ENCODE measurements at regions not wholly inside any gene's neighbourhood (a gene's known extent, or its start where the extent isn't known, plus 50 kb on each side); places are given as distances from the start of the nearest gene placed in this dataset.

- Histone ChIP-seq H3K27me3 (ENCODE audit: control insufficient read depth in 3 of 3, insufficient read depth in 3 of 3, low read depth in 1 of 3, low read length in 3 of 3) (no peaks in the 10 kb centered on the region), H3K4ac (ENCODE audit: low read length) (no peak overlapping the region), H3K36me3 (replicated peaks in 1 of 2; ENCODE audit: control insufficient read depth in 2 of 2, insufficient read depth in 2 of 2, low read length in 2 of 2) (no peaks in the 10 kb centered on the region), H3K9ac (ENCODE audit: low read depth, low read length, poor library complexity) (no peak overlapping the region), H3K14ac (ENCODE audit: low read length) (no peak overlapping the region), H3K9me3 (replicated peaks in 1 of 2; ENCODE audit: control insufficient read depth in 2 of 2, insufficient read depth in 1 of 2, low read depth in 1 of 2, low read length in 2 of 2) (peaks cover 0 to 9% of the 10 kb centered on the region in 2 donors), H2AK5ac (ENCODE audit: low read depth, low read length) (no peak overlapping the region), H2BK12ac (ENCODE audit: low read length) (no peak overlapping the region), H3K18ac (ENCODE audit: low read length) (no peak overlapping the region), H3K4me3 (ENCODE audit: low read length in 2 of 2) (no peak overlapping the region), H4K8ac (ENCODE audit: low read depth, low read length) (no peak overlapping the region), H2BK5ac (ENCODE audit: low read length) (no peak overlapping the region), H4K91ac (ENCODE audit: low read depth, low read length, poor library complexity) (no peak overlapping the region), H2BK120ac (ENCODE audit: low read depth, low read length) (no peak overlapping the region), H3K4me1 (ENCODE audit: control insufficient read depth in 2 of 2, insufficient read depth in 1 of 2, low read depth in 1 of 2, low read length in 2 of 2) (peaks cover 3 to 14% of the 10 kb centered on the region in 2 donors), H3K27ac (replicated peaks; ENCODE audit: low read length) (no peak overlapping the region), H3K79me1 (ENCODE audit: low read depth, low read length) (no peaks in the 10 kb centered on the region), H2BK15ac (ENCODE audit: low read length) (no peak overlapping the region), H3K4me2 (ENCODE audit: insufficient read depth, low read length, poor library complexity, severe bottlenecking) (no peak overlapping the region), H2AFZ (ENCODE audit: low read length) (peak overlapping the region; percentile 34), H3K23ac (ENCODE audit: low read depth, low read length, poor library complexity) (no peak overlapping the region)
- no peak for DNase-seq (ENCODE audit: low spot score)
- WGBS, 2 donors (ENCODE audit: extremely low coverage in 2 of 2, insufficient read length in 2 of 2, insufficient replicate concordance in 1 of 2) = no CpG with 5 or more reads among the region's 6 CpGs
Measured at GRCh38 chr3:55190331-55190730, 262.5 kb upstream of the LRTM1 start.

- H3K18ac ChIP-seq (ENCODE audit: low read length) = no peak overlapping the region
- H3K4me1 ChIP-seq (ENCODE audit: control insufficient read depth in 2 of 2, insufficient read depth in 1 of 2, low read depth in 1 of 2, low read length in 2 of 2) = peaks cover 3 to 14% of the 10 kb centered on the region in 2 donors
- peaks cover 0 to 9% of the 10 kb centered on the region in 2 donors for H3K9me3 ChIP-seq (replicated peaks in 1 of 2; ENCODE audit: control insufficient read depth in 2 of 2, insufficient read depth in 1 of 2, low read depth in 1 of 2, low read length in 2 of 2)
- no CpG with 5 or more reads among the region's 5 CpGs for WGBS, 2 donors (ENCODE audit: extremely low coverage in 2 of 2, insufficient read length in 2 of 2, insufficient replicate concordance in 1 of 2)
- H2BK120ac ChIP-seq (ENCODE audit: low read depth, low read length) = no peak overlapping the region
- H3K4me2 ChIP-seq (ENCODE audit: insufficient read depth, low read length, poor library complexity, severe bottlenecking) = no peak overlapping the region
- H3K4ac ChIP-seq (ENCODE audit: low read length) = no peak overlapping the region
- H2BK15ac ChIP-seq (ENCODE audit: low read length) = no peak overlapping the region
- no peak overlapping the region for H3K23ac ChIP-seq (ENCODE audit: low read depth, low read length, poor library complexity)
- no peak overlapping the region for H2AFZ ChIP-seq (ENCODE audit: low read length)
- no peak overlapping the region for H2AK5ac ChIP-seq (ENCODE audit: low read depth, low read length)
- no peaks in the 10 kb centered on the region for H3K36me3 ChIP-seq (replicated peaks in 1 of 2; ENCODE audit: control insufficient read depth in 2 of 2, insufficient read depth in 2 of 2, low read length in 2 of 2)
- H3K27ac ChIP-seq (replicated peaks; ENCODE audit: low read length) = no peak overlapping the region
- H3K9ac ChIP-seq (ENCODE audit: low read depth, low read length, poor library complexity) = no peak overlapping the region
- no peaks in the 10 kb centered on the region for H3K79me1 ChIP-seq (ENCODE audit: low read depth, low read length)
- H3K4me3 ChIP-seq (ENCODE audit: low read length in 2 of 2) = no peak overlapping the region
- H2BK5ac ChIP-seq (ENCODE audit: low read length) = no peak overlapping the region
- H3K27me3 ChIP-seq (ENCODE audit: control insufficient read depth in 3 of 3, insufficient read depth in 3 of 3, low read depth in 1 of 3, low read length in 3 of 3) = no peaks in the 10 kb centered on the region
- H3K14ac ChIP-seq (ENCODE audit: low read length) = no peak overlapping the region
- DNase-seq (ENCODE audit: low spot score) = no peak
- no peak overlapping the region for H4K8ac ChIP-seq (ENCODE audit: low read depth, low read length)
- no peak overlapping the region for H4K91ac ChIP-seq (ENCODE audit: low read depth, low read length, poor library complexity)
- H2BK12ac ChIP-seq (ENCODE audit: low read length) = no peak overlapping the region
Measured at GRCh38 chr3:55189359-55189801, 261.5 kb upstream of the LRTM1 start.

DNA sequence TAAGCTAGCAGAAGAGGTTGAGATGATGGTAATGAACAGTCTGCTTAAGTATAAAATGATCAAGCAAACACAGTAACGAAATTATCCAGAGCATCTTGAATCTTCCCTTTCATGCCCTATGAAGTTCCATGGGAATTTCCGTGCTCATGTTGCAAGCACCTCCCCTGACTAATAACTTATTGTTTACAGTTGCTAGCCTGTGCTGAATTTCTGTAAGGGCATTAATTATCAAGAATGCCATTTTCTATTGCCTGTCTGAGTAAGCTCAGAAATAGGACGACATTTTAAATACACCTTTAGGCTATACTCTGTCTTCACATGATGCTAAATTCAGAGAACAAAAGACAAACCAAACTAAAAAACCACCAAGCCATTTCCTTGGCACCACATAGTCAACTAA is 257.5 kb upstream of the LRTM1 start:
- Histone ChIP-seq H3K4me2 (ENCODE audit: insufficient read depth, low read length, poor library complexity, severe bottlenecking) (no peak overlapping the region), H3K4me1 (ENCODE audit: control insufficient read depth in 2 of 2, insufficient read depth in 1 of 2, low read depth in 1 of 2, low read length in 2 of 2) (peaks cover 2 to 15% of the 10 kb centered on the region in 2 donors), H3K4ac (ENCODE audit: low read length) (no peak overlapping the region), H2BK15ac (ENCODE audit: low read length) (no peak overlapping the region), H2BK120ac (ENCODE audit: low read depth, low read length) (no peak overlapping the region), H3K4me3 (ENCODE audit: low read length in 2 of 2) (no peak overlapping the region), H3K27me3 (ENCODE audit: control insufficient read depth in 3 of 3, insufficient read depth in 3 of 3, low read depth in 1 of 3, low read length in 3 of 3) (no peaks in the 10 kb centered on the region), H2AK5ac (ENCODE audit: low read depth, low read length) (no peak overlapping the region), H3K18ac (ENCODE audit: low read length) (no peak overlapping the region), H2BK12ac (ENCODE audit: low read length) (no peak overlapping the region), H3K79me1 (ENCODE audit: low read depth, low read length) (no peaks in the 10 kb centered on the region), H2AFZ (ENCODE audit: low read length) (no peak overlapping the region), H3K27ac (replicated peaks; ENCODE audit: low read length) (no peak overlapping the region), H3K9me3 (replicated peaks in 1 of 2; ENCODE audit: control insufficient read depth in 2 of 2, insufficient read depth in 1 of 2, low read depth in 1 of 2, low read length in 2 of 2) (peaks cover 0 to 9% of the 10 kb centered on the region in 2 donors), H3K36me3 (replicated peaks in 1 of 2; ENCODE audit: control insufficient read depth in 2 of 2, insufficient read depth in 2 of 2, low read length in 2 of 2) (no peaks in the 10 kb centered on the region), H4K8ac (ENCODE audit: low read depth, low read length) (no peak overlapping the region), H3K9ac (ENCODE audit: low read depth, low read length, poor library complexity) (no peak overlapping the region), H3K23ac (ENCODE audit: low read depth, low read length, poor library complexity) (no peak overlapping the region), H4K91ac (ENCODE audit: low read depth, low read length, poor library complexity) (no peak overlapping the region), H3K14ac (ENCODE audit: low read length) (no peak overlapping the region), H2BK5ac (ENCODE audit: low read length) (no peak overlapping the region)
- no peak for DNase-seq (ENCODE audit: low spot score)
- WGBS, 2 donors (ENCODE audit: extremely low coverage in 2 of 2, insufficient read length in 2 of 2, insufficient replicate concordance in 1 of 2) = no CpG with 5 or more reads among the region's 3 CpGs

- no peak overlapping the region for H3K4me3 ChIP-seq (ENCODE audit: low read length in 2 of 2)
- H3K4me1 ChIP-seq (ENCODE audit: control insufficient read depth in 2 of 2, insufficient read depth in 1 of 2, low read depth in 1 of 2, low read length in 2 of 2) = peaks cover 2 to 6% of the 10 kb centered on the region in 2 donors
- H2AFZ ChIP-seq (ENCODE audit: low read length) = no peak overlapping the region
- H3K18ac ChIP-seq (ENCODE audit: low read length) = no peak overlapping the region
- H3K4ac ChIP-seq (ENCODE audit: low read length) = no peak overlapping the region
- H2BK5ac ChIP-seq (ENCODE audit: low read length) = no peak overlapping the region
- H4K91ac ChIP-seq (ENCODE audit: low read depth, low read length, poor library complexity) = no peak overlapping the region
- no peak overlapping the region for H2BK120ac ChIP-seq (ENCODE audit: low read depth, low read length)
- H3K9me3 ChIP-seq (replicated peaks in 1 of 2; ENCODE audit: control insufficient read depth in 2 of 2, insufficient read depth in 1 of 2, low read depth in 1 of 2, low read length in 2 of 2) = peaks cover 0 to 5% of the 10 kb centered on the region in 2 donors
- H3K23ac ChIP-seq (ENCODE audit: low read depth, low read length, poor library complexity) = no peak overlapping the region
- H4K8ac ChIP-seq (ENCODE audit: low read depth, low read length) = no peak overlapping the region
- H3K79me1 ChIP-seq (ENCODE audit: low read depth, low read length) = no peaks in the 10 kb centered on the region
- no peak overlapping the region for H3K27ac ChIP-seq (replicated peaks; ENCODE audit: low read length)
- H2BK12ac ChIP-seq (ENCODE audit: low read length) = no peak overlapping the region
- H2BK15ac ChIP-seq (ENCODE audit: low read length) = no peak overlapping the region
- H3K14ac ChIP-seq (ENCODE audit: low read length) = no peak overlapping the region
- H3K36me3 ChIP-seq (replicated peaks in 1 of 2; ENCODE audit: control insufficient read depth in 2 of 2, insufficient read depth in 2 of 2, low read length in 2 of 2) = no peaks in the 10 kb centered on the region
- H3K4me2 ChIP-seq (ENCODE audit: insufficient read depth, low read length, poor library complexity, severe bottlenecking) = no peak overlapping the region
- no peaks in the 10 kb centered on the region for H3K27me3 ChIP-seq (ENCODE audit: control insufficient read depth in 3 of 3, insufficient read depth in 3 of 3, low read depth in 1 of 3, low read length in 3 of 3)
- no peak for DNase-seq (ENCODE audit: low spot score)
- H3K9ac ChIP-seq (ENCODE audit: low read depth, low read length, poor library complexity) = no peak overlapping the region
- no peak overlapping the region for H2AK5ac ChIP-seq (ENCODE audit: low read depth, low read length)
Measured at GRCh38 chr3:55183201-55183600, 255.3 kb upstream of the LRTM1 start.

Data from neuronal stem cell (in vitro differentiated cells).